ENCODE measurements at regions not wholly inside any gene's neighbourhood (a gene's known extent, or its start where the extent isn't known, plus 50 kb on each side); places are given as distances from the start of the nearest gene placed in this dataset.

- TF ChIP-seq CTCF (IDR thresholded peaks at IDR 0.05): no peak
- TF ChIP-seq EZH2 (IDR thresholded peaks at IDR 0.05; ENCODE audit: borderline replicate concordance, insufficient read depth, low read depth, low read length, poor library complexity, severe bottlenecking): no peak
Measured at GRCh38 chr15:36329592-36329991, 249.8 kb upstream of the CDIN1 start.
